ENCODE measurements at regions not wholly inside any gene's neighbourhood (a gene's known extent, or its start where the extent isn't known, plus 50 kb on each side); places are given as distances from the start of the nearest gene placed in this dataset.

DNA sequence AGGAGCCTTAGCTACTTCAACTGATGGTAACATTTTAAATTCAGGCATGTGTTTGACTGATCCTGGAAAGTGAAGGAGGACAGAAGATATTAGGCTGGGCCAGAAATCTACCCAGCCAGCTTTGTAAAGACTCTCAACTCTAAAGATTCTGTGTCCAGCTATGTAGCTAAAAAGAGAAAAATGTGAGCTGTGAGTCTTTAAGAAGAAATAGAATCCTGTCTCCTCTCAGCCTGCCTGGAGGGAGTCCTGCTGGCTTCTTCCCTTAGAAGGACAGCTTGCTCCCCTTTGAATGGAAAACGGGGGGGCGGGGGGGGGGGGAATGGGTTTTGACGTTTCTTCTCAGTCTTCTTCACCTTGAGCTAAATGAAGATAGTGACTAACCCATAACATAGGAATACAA is 54.3 kb upstream of the INTU start:
- Histone ChIP-seq H3K9me3 (replicated peaks; ENCODE audit: control insufficient read depth, insufficient read depth, low read length) (no peaks in the 10 kb centered on the region), H3K4me2 (ENCODE audit: insufficient read depth, low read length) (no peak overlapping the region), H2AFZ (ENCODE audit: low read depth, low read length) (no peak overlapping the region), H3K27me3 (ENCODE audit: control insufficient read depth in 2 of 2, insufficient read depth in 2 of 2, low read length in 2 of 2) (peaks cover 0 to 4% of the 10 kb centered on the region in 2 experiments), H3K4me3 (replicated peaks in 1 of 3; ENCODE audit: insufficient read depth in 1 of 3, low read depth in 1 of 3, low read length in 3 of 3) (no peak overlapping the region), H3K36me3 (ENCODE audit: control insufficient read depth in 2 of 2, extremely low read depth in 1 of 2, insufficient read depth in 2 of 2, low read length in 2 of 2) (no peaks in the 10 kb centered on the region), H3K9ac (replicated peaks; ENCODE audit: extremely low read depth, insufficient read depth, low read length) (no peak overlapping the region), H3K27ac (ENCODE audit: insufficient read depth, low read depth, low read length) (no peak overlapping the region), H4K20me1 (replicated peaks; ENCODE audit: control insufficient read depth, extremely low read depth, insufficient read depth, low read length) (no peaks in the 10 kb centered on the region), H3K4me1 (ENCODE audit: control insufficient read depth, extremely low read depth, insufficient read depth, low read length) (no peaks in the 10 kb centered on the region), H3K79me2 (ENCODE audit: control insufficient read depth, insufficient read depth, low read length) (no peaks in the 10 kb centered on the region), H3K9me1 (replicated peaks; ENCODE audit: control insufficient read depth, extremely low read depth, insufficient read depth, low read length) (no peaks in the 10 kb centered on the region)
- DNase-seq (ENCODE audit: low read depth, low spot score) (no peak), FAIRE-seq (no peak)
- dilution Hi-C loops (cut with MboI; ENCODE audit: extremely low pct_ligation_motif_present, low sequenced_read_pairs) (no loop called here), intact Hi-C loops (cut with micrococcal nuclease) (no loop called here)
- POLR2A ChIA-PET: no interaction called here
- CTCF ChIA-PET: interaction anchor here (2.0 kb wide), 1 partner anchor 9 kb away, joined by 8 read pairs; no protein-coding TSS in a partner anchor
- no TSS peak for BruUV-seq (replicated peaks)
- TF ChIP-seq JUN (IDR thresholded peaks at IDR 0.05; ENCODE audit: borderline replicate concordance, insufficient read depth, insufficient read length, low read depth) (no peak), EZH2 (IDR thresholded peaks at IDR 0.05; ENCODE audit: borderline replicate concordance, low read depth, low read length, severe bottlenecking) (no peak)

GRCh38 chr4:127578967-127579366 is 53.8 kb upstream of the INTU start:
- dilution Hi-C loops (cut with MboI; ENCODE audit: extremely low pct_ligation_motif_present, low sequenced_read_pairs): no loop called here
- H2AFZ ChIP-seq (ENCODE audit: low read depth, low read length): no peak overlapping the region
- H3K4me3 ChIP-seq (replicated peaks in 1 of 3; ENCODE audit: insufficient read depth in 1 of 3, low read depth in 1 of 3, low read length in 3 of 3): no peak overlapping the region
- no peak overlapping the region for H3K9ac ChIP-seq (replicated peaks; ENCODE audit: extremely low read depth, insufficient read depth, low read length)
- no peaks in the 10 kb centered on the region for H3K4me1 ChIP-seq (ENCODE audit: control insufficient read depth, extremely low read depth, insufficient read depth, low read length)
- no peaks in the 10 kb centered on the region for H4K20me1 ChIP-seq (replicated peaks; ENCODE audit: control insufficient read depth, extremely low read depth, insufficient read depth, low read length)
- TF ChIP-seq EZH2 (IDR thresholded peaks at IDR 0.05; ENCODE audit: borderline replicate concordance, low read depth, low read length, severe bottlenecking): no peak
- TF ChIP-seq POLR2AphosphoS5 (IDR thresholded peaks at IDR 0.05; ENCODE audit: insufficient read depth, low read depth, low read length): no peak
- no TSS peak for BruUV-seq (replicated peaks)
- H3K4me2 ChIP-seq (ENCODE audit: insufficient read depth, low read length): no peak overlapping the region
- no peaks in the 10 kb centered on the region for H3K9me1 ChIP-seq (replicated peaks; ENCODE audit: control insufficient read depth, extremely low read depth, insufficient read depth, low read length)
- CTCF ChIA-PET: interaction anchor here (2.0 kb wide), 1 partner anchor 8 kb away, joined by 8 read pairs; no protein-coding TSS in a partner anchor
- H3K27ac ChIP-seq (ENCODE audit: insufficient read depth, low read depth, low read length): no peak overlapping the region
- POLR2A ChIA-PET: no interaction called here
- no peaks in the 10 kb centered on the region for H3K79me2 ChIP-seq (ENCODE audit: control insufficient read depth, insufficient read depth, low read length)
- intact Hi-C loops (cut with micrococcal nuclease): no loop called here
- no peak for FAIRE-seq
- peaks cover 0 to 4% of the 10 kb centered on the region in 2 experiments for H3K27me3 ChIP-seq (ENCODE audit: control insufficient read depth in 2 of 2, insufficient read depth in 2 of 2, low read length in 2 of 2)
- H3K9me3 ChIP-seq (replicated peaks; ENCODE audit: control insufficient read depth, insufficient read depth, low read length): no peaks in the 10 kb centered on the region
- H3K36me3 ChIP-seq (ENCODE audit: control insufficient read depth in 2 of 2, extremely low read depth in 1 of 2, insufficient read depth in 2 of 2, low read length in 2 of 2): no peaks in the 10 kb centered on the region
- DNase-seq (ENCODE audit: low read depth, low spot score): no peak
